Suppressor macrophage (primary cell): ENCODE measurements at regions not wholly inside any gene's neighbourhood (a gene's known extent, or its start where the extent isn't known, plus 50 kb on each side); places are given as distances from the start of the nearest gene placed in this dataset.

Source experiments
- DNase-seq, 4 experiments: peaks; one replicate each; pipeline ENCODE4 v3.0.0-alpha.2; 2020 to 2022

GRCh38 chr9:105023788-105024187, 95.8 kb upstream of the ABCA1 start:
- no peak for DNase-seq

GRCh38 chr9:105024529-105024928, 96.6 kb upstream of the ABCA1 start:
- DNase-seq, result no peak

- peak; percentile 59 to 88 (median 77) for DNase-seq
These were observed 98.5 kb upstream of the ABCA1 start for GRCh38 chr9:105026451-105026850.

GRCh38 chr9:105027084-105027483, 99.1 kb upstream of the ABCA1 start:
- DNase-seq, result peak; percentile 33 to 63 (median 52)

GRCh38 chr9:105030285-105030684, 102.3 kb upstream of the ABCA1 start:
- DNase-seq, result no peak

- DNase-seq, result no peak
These were observed 109.2 kb upstream of the ABCA1 start for GRCh38 chr9:105037139-105037538.

GRCh38 chr9:105038051-105038450, 110.1 kb upstream of the ABCA1 start:
- no peak for DNase-seq

GRCh38 chr9:105039175-105039799, 111.3 kb upstream of the ABCA1 start:
- DNase-seq, result no peak

GRCh38 chr9:105043370-105043936, 115.5 kb upstream of the ABCA1 start:
- DNase-seq, result no peak

- DNase-seq, result no peak
These were observed 116.6 kb upstream of the ABCA1 start for GRCh38 chr9:105044518-105044917.

- DNase-seq, result no peak
These were observed 119.2 kb upstream of the ABCA1 start for GRCh38 chr9:105046907-105047741.

- DNase-seq, result no peak
These were observed 119.7 kb upstream of the ABCA1 start for GRCh38 chr9:105047742-105048041.

GRCh38 chr9:105048331-105048730, 120.4 kb upstream of the ABCA1 start:
- peak in 2 of 4 experiments; percentile 26 to 28 for DNase-seq

GRCh38 chr9:105050296-105050695, 122.3 kb upstream of the ABCA1 start:
- no peak for DNase-seq

- DNase-seq, result peak; percentile 42 to 63 (median 50)
These were observed 123.9 kb upstream of the ABCA1 start for GRCh38 chr9:105051897-105052296.

- peak; percentile 81 to 92 (median 87) for DNase-seq
These were observed 124.4 kb upstream of the ABCA1 start for GRCh38 chr9:105052346-105052745.

- peak; percentile 81 to 93 (median 87) for DNase-seq
These were observed 125.3 kb upstream of the ABCA1 start for GRCh38 chr9:105053209-105053652.

- peak; percentile 13 to 57 (median 42) for DNase-seq
These were observed 126.5 kb upstream of the ABCA1 start for GRCh38 chr9:105054491-105054890.

- DNase-seq, result no peak
These were observed 128.0 kb upstream of the ABCA1 start for GRCh38 chr9:105055917-105056316.

GRCh38 chr9:105057551-105057950, 129.6 kb upstream of the ABCA1 start:
- DNase-seq, result no peak

- peak; percentile 25 to 57 (median 43) for DNase-seq
These were observed 131.3 kb upstream of the ABCA1 start for GRCh38 chr9:105059252-105059651.

- peak in 1 of 4 experiments; percentile 27 for DNase-seq
These were observed 134.4 kb upstream of the ABCA1 start for GRCh38 chr9:105062222-105062855.
